Hepatocyte (in vitro differentiated cells): ENCODE measurements at regions not wholly inside any gene's neighbourhood (a gene's known extent, or its start where the extent isn't known, plus 50 kb on each side); places are given as distances from the start of the nearest gene placed in this dataset.

Experiments used
- CTCF ChIP-seq: fragments of 200-600 bp; sonication (generic); IDR thresholded peaks from 2 replicates; pipeline ENCODE4 v1.5.1; 2016; ENCODE audit warnings: antibody characterized with exemption, mild to moderate bottlenecking; ENCODE audit not compliant: poor library complexity
- EZH2 ChIP-seq: fragments of 200-600 bp; sonication (generic); IDR thresholded peaks from 2 replicates; pipeline ENCODE4 v1.6.1; 2016; ENCODE audit warnings: antibody characterized with exemption, mild to moderate bottlenecking, borderline replicate concordance
- EZH2phosphoT487 ChIP-seq: fragments of 200-600 bp; sonication (generic); IDR thresholded peaks from one replicate; pipeline ENCODE4 v1.6.1; 2018; ENCODE audit warnings: antibody characterized with exemption, mild to moderate bottlenecking, low read depth, moderate library complexity; ENCODE audit not compliant: unreplicated experiment, severe bottlenecking

- TF ChIP-seq CTCF (no peak), EZH2 (no peak), EZH2phosphoT487 (no peak)
These were observed 79.6 kb upstream of the FRG1 start for GRCh38 chr4:189861101-189861500.
